ENCODE measurements at regions not wholly inside any gene's neighbourhood (a gene's known extent, or its start where the extent isn't known, plus 50 kb on each side); places are given as distances from the start of the nearest gene placed in this dataset.

- FAIRE-seq, result no peak
- no peak for DNase-seq (ENCODE audit: insufficient read length, low spot score)
These were observed 724.9 kb upstream of the SOX9 start for GRCh38 chr17:71395901-71396300.

GRCh38 chr17:71396711-71397110 lies 724.1 kb upstream of the SOX9 start:
- FAIRE-seq (no peak), DNase-seq (ENCODE audit: insufficient read length, low spot score) (no peak)

- FAIRE-seq, result no peak
- DNase-seq (ENCODE audit: insufficient read length, low spot score), result no peak
These were observed 722.8 kb upstream of the SOX9 start for GRCh38 chr17:71398025-71398424.

- DNase-seq (ENCODE audit: insufficient read length, low spot score) (no peak), FAIRE-seq (peak; percentile 16)
These were observed 722.0 kb upstream of the SOX9 start for GRCh38 chr17:71398800-71399219.

- FAIRE-seq (no peak), DNase-seq (ENCODE audit: insufficient read length, low spot score) (no peak)
These were observed 721.6 kb upstream of the SOX9 start for GRCh38 chr17:71399221-71399620.

- DNase-seq (ENCODE audit: insufficient read length, low spot score) (no peak), FAIRE-seq (no peak)
These were observed 721.2 kb upstream of the SOX9 start for GRCh38 chr17:71399649-71400048.

GRCh38 chr17:71402007-71402406 lies 718.8 kb upstream of the SOX9 start:
- no peak for DNase-seq (ENCODE audit: insufficient read length, low spot score)
- FAIRE-seq, result no peak

- DNase-seq (ENCODE audit: insufficient read length, low spot score), result no peak
- FAIRE-seq, result no peak
These were observed 718.1 kb upstream of the SOX9 start for GRCh38 chr17:71402661-71403141.

- FAIRE-seq (no peak), DNase-seq (ENCODE audit: insufficient read length, low spot score) (no peak)
These were observed 715.7 kb upstream of the SOX9 start for GRCh38 chr17:71405101-71405500.

- peak; percentile 54 for FAIRE-seq
- no peak for DNase-seq (ENCODE audit: insufficient read length, low spot score)
These were observed 712.8 kb upstream of the SOX9 start for GRCh38 chr17:71407981-71408380.

GRCh38 chr17:71409137-71409536 lies 711.7 kb upstream of the SOX9 start:
- no peak for FAIRE-seq
- DNase-seq (ENCODE audit: insufficient read length, low spot score), result no peak

- FAIRE-seq (peak; percentile 88), DNase-seq (ENCODE audit: insufficient read length, low spot score) (peak; percentile 55)
These were observed 711.1 kb upstream of the SOX9 start for GRCh38 chr17:71409712-71410111.

- FAIRE-seq (no peak), DNase-seq (ENCODE audit: insufficient read length, low spot score) (peak; percentile 74)
These were observed 708.0 kb upstream of the SOX9 start for GRCh38 chr17:71412803-71413202.

GRCh38 chr17:71413935-71414334 lies 706.9 kb upstream of the SOX9 start:
- no peak for FAIRE-seq
- DNase-seq (ENCODE audit: insufficient read length, low spot score), result no peak

GRCh38 chr17:71417142-71417541 lies 703.7 kb upstream of the SOX9 start:
- FAIRE-seq, result no peak
- no peak for DNase-seq (ENCODE audit: insufficient read length, low spot score)

- no peak for DNase-seq (ENCODE audit: insufficient read length, low spot score)
- no peak for FAIRE-seq
These were observed 697.9 kb upstream of the SOX9 start for GRCh38 chr17:71422968-71423367.

GRCh38 chr17:71423871-71424546 lies 696.8 kb upstream of the SOX9 start:
- FAIRE-seq (peak; percentile 85), DNase-seq (ENCODE audit: insufficient read length, low spot score) (peak; percentile 41)

- DNase-seq (ENCODE audit: insufficient read length, low spot score), result no peak
- no peak for FAIRE-seq
These were observed 693.0 kb upstream of the SOX9 start for GRCh38 chr17:71427801-71428200.

GRCh38 chr17:71428897-71429296 lies 691.9 kb upstream of the SOX9 start:
- DNase-seq (ENCODE audit: insufficient read length, low spot score) (no peak), FAIRE-seq (no peak)

- FAIRE-seq, result no peak
These were observed 690.5 kb upstream of the SOX9 start for GRCh38 chr17:71430281-71430680.

GRCh38 chr17:71431146-71431545 lies 689.7 kb upstream of the SOX9 start:
- FAIRE-seq (no peak), DNase-seq (ENCODE audit: insufficient read length, low spot score) (no peak)

More at GRCh38 chr17:71430281-71430680, 690.5 kb upstream of the SOX9 start:
- DNase-seq (ENCODE audit: insufficient read length, low spot score), result no peak

GRCh38 chr17:71432378-71433315 lies 688.2 kb upstream of the SOX9 start:
- FAIRE-seq, result no peak
- DNase-seq (ENCODE audit: insufficient read length, low spot score), result no peak
